K562 (cell line): ENCODE measurements at regions not wholly inside any gene's neighbourhood (a gene's known extent, or its start where the extent isn't known, plus 50 kb on each side); places are given as distances from the start of the nearest gene placed in this dataset.

Experiments used
- ATAC-seq: fragments of 200-7000 bp; cut with Tn5 transposase; 3 replicates; pipeline ENCODE4 v1.9.1; 2020; ENCODE audit warnings: moderate library complexity
- BruUV-seq: library from RNA; stranded (reverse); fragments of 400-500 nt; replicated peaks from 2 replicates; lab custom pipeline; 2021; lab: Mats Ljungman, UMichigan
- CTCF ChIA-PET: fragments of 300-600 bp; formaldehyde crosslinking; extraction: SDS; loops from one replicate; lab custom pipeline; 2021; ENCODE audit warnings: low intra/inter-chr PET ratio; lab: Yijun Ruan, JAX
- POLR2A ChIA-PET: fragments of 300-600, 350-650 bp; sonication (Branson Sonifier 250); formaldehyde crosslinking; extraction: SDS; loops from one replicate; lab custom pipeline; 2021; ENCODE audit warnings: antibody characterized with exemption, inconsistent platforms; lab: Yijun Ruan, JAX
- DNase-seq, 4 experiments: peaks; one replicate each; pipeline versions ENCODE4 v3.0.0 to v3.0.0-alpha.2; 2011 to 2018; ENCODE audit warnings: low spot score in 3 of 4, mixed read lengths in 3 of 4; ENCODE audit errors: extremely low read depth in 1 of 4
- FAIRE-seq: peaks from 2 replicates; lab custom pipeline; 2011; peaks lifted over from hg19 to GRCh38; lab: Jason Lieb, UNC
- H2AFZ ChIP-seq: 2 replicates; pipeline ENCODE4 v1.6.0; 2011; ENCODE audit warnings: low read depth, low read length, control low read depth, inconsistent platforms
- H3K27ac ChIP-seq: fragments of 200-600 bp; 3 replicates; pipeline ENCODE4 v1.8.0; 2011; ENCODE audit warnings: low read depth, mild to moderate bottlenecking, control low read depth, inconsistent platforms, low read length, moderate library complexity, mixed read lengths; ENCODE audit errors: extremely low read depth
- H3K27me3 ChIP-seq, 2 experiments: fragments of 300-600 bp in 1 of 2; 2 replicates in 1 of 2; 3 replicates in 1 of 2; pipeline versions ENCODE4 v1.6.0 to v1.8.0; 2011; ENCODE audit warnings: inconsistent platforms in 2 of 2, low read length in 2 of 2, mild to moderate bottlenecking in 1 of 2, mixed read lengths in 1 of 2, moderate library complexity in 1 of 2; ENCODE audit not compliant: control insufficient read depth in 2 of 2, insufficient read depth in 2 of 2
- H3K36me3 ChIP-seq: fragments of 300-600 bp; 3 replicates; pipeline ENCODE4 v1.8.0; 2011; ENCODE audit warnings: mild to moderate bottlenecking, low read length, inconsistent platforms; ENCODE audit not compliant: control insufficient read depth, insufficient read depth
- H3K4me1 ChIP-seq, 2 experiments: fragments of 200-600 bp in 1 of 2; replicated peaks in 1 of 2; 2 replicates in 1 of 2; 3 replicates in 1 of 2; pipeline versions ENCODE4 v1.5.1 to v1.8.0; 2011; ENCODE audit warnings: inconsistent platforms in 2 of 2, low read length in 2 of 2, mild to moderate bottlenecking in 1 of 2, mixed read lengths in 1 of 2, moderate library complexity in 1 of 2; ENCODE audit not compliant: control insufficient read depth in 2 of 2, insufficient read depth in 2 of 2
- H3K4me2 ChIP-seq: 2 replicates; pipeline ENCODE4 v1.6.1; 2011; ENCODE audit warnings: low read length, control low read depth, inconsistent platforms, mixed read lengths; ENCODE audit not compliant: insufficient read depth
- H3K4me3 ChIP-seq: fragments of 200-600 bp; sonication (generic), shearing (Covaris generic); 2 replicates; pipeline ENCODE4 v1.5.1; 2016; ENCODE audit warnings: control low read depth, inconsistent platforms
- H3K79me2 ChIP-seq: fragments of 200-600 bp; 3 replicates; pipeline ENCODE4 v1.8.0; 2011; ENCODE audit warnings: low read length, inconsistent platforms; ENCODE audit not compliant: control insufficient read depth, insufficient read depth
- H3K9ac ChIP-seq, 2 experiments: 2 replicates each; pipeline versions ENCODE4 v1.6.0 to v1.6.1; 2011; ENCODE audit warnings: low read depth in 2 of 2, low read length in 2 of 2, control low read depth in 1 of 2, inconsistent platforms in 1 of 2, mild to moderate bottlenecking in 1 of 2, mixed read lengths in 1 of 2; ENCODE audit not compliant: insufficient read depth in 1 of 2
- H3K9me1 ChIP-seq: one replicate; pipeline ENCODE4 v1.6.0; 2011; ENCODE audit warnings: inconsistent platforms, mild to moderate bottlenecking, low read length, moderate library complexity; ENCODE audit not compliant: control insufficient read depth, insufficient read depth
- H3K9me3 ChIP-seq: replicated peaks from 2 replicates; pipeline ENCODE4 v1.5.1; 2011; ENCODE audit warnings: low read depth, low read length, inconsistent platforms; ENCODE audit not compliant: control insufficient read depth, insufficient read depth
- H4K20me1 ChIP-seq: replicated peaks from 2 replicates; pipeline ENCODE4 v1.6.1; 2011; ENCODE audit warnings: low read length, inconsistent platforms, mixed read lengths; ENCODE audit not compliant: control insufficient read depth, insufficient read depth
- ARID3A ChIP-seq: IDR thresholded peaks from 2 replicates; pipeline ENCODE4 v1.6.1; 2012; ENCODE audit warnings: low read depth, low read length, improper control_type of control experiment, borderline replicate concordance
- CREB3L1 ChIP-seq: fragments of 450-650 bp; IDR thresholded peaks from 2 replicates; pipeline ENCODE4 v1.6.1; 2014; ENCODE audit warnings: low read depth, mild to moderate bottlenecking, moderate library complexity, borderline replicate concordance
- GABPB2 ChIP-seq: fragments of 250-450 bp; sonication (Bioruptor Pico); conservative IDR thresholded peaks from 2 replicates; pipeline ENCODE4 v1.5.1; 2021; ENCODE audit warnings: mild to moderate bottlenecking
- GATA2 ChIP-seq: sonication (generic); formaldehyde crosslinking; IDR thresholded peaks from 2 replicates; pipeline ENCODE4 v1.4.0; 2020; ENCODE audit warnings: mild to moderate bottlenecking, missing genetic modification reagents
- KLF13 ChIP-seq: fragments of 450-650 bp; IDR thresholded peaks from 2 replicates; pipeline ENCODE4 v1.6.1; 2016; ENCODE audit warnings: missing genetic modification characterization, low read depth, mild to moderate bottlenecking, missing compliant biosample characterization, moderate library complexity, borderline replicate concordance
- MAFK ChIP-seq: IDR thresholded peaks from 2 replicates; pipeline ENCODE4 v1.6.1; 2011; ENCODE audit warnings: low read length, improper control_type of control experiment
- MECOM ChIP-seq: fragments of 250-450 bp; sonication (Bioruptor Pico); IDR thresholded peaks from 2 replicates; pipeline ENCODE4 v1.8.0; 2022; ENCODE audit warnings: inconsistent platforms
- NR2F6 ChIP-seq: fragments of 450-650 bp; formaldehyde crosslinking; IDR thresholded peaks from 2 replicates; pipeline ENCODE4 v1.4.0; 2020; ENCODE audit warnings: mild to moderate bottlenecking
- RBFOX2 ChIP-seq: fragments of 200-400 bp; formaldehyde crosslinking; IDR thresholded peaks from 2 replicates; pipeline ENCODE4 v1.6.1; 2017; ENCODE audit warnings: low read depth, mild to moderate bottlenecking, low read length, moderate library complexity
- RFX5 ChIP-seq: IDR thresholded peaks from 2 replicates; pipeline ENCODE4 v1.6.1; 2011; ENCODE audit warnings: low read depth, mild to moderate bottlenecking, improper control_type of control experiment, low read length
- SRSF7 ChIP-seq: fragments of 200-400 bp; formaldehyde crosslinking; optimal IDR thresholded peaks from 2 replicates; pipeline ENCODE3; 2017; ENCODE audit warnings: mild to moderate bottlenecking, low read depth, low read length
- XRCC3 ChIP-seq: fragments of 450-650 bp; IDR thresholded peaks from 2 replicates; pipeline ENCODE4 v1.6.1; 2017; ENCODE audit warnings: mild to moderate bottlenecking, moderate library complexity
- ZBTB17 ChIP-seq: fragments of 450-650 bp; formaldehyde crosslinking; IDR thresholded peaks from 2 replicates; pipeline ENCODE4 v1.4.0; 2020; ENCODE audit warnings: mild to moderate bottlenecking
- ZNF57 ChIP-seq: fragments of 450-650 bp; formaldehyde crosslinking; IDR thresholded peaks from 2 replicates; pipeline ENCODE4 v1.4.0; 2020; ENCODE audit warnings: mild to moderate bottlenecking, moderate library complexity
- ZNF778 ChIP-seq: fragments of 450-650 bp; formaldehyde crosslinking; IDR thresholded peaks from 2 replicates; pipeline ENCODE4 v1.4.0; 2020; ENCODE audit warnings: mild to moderate bottlenecking, moderate library complexity
- WGBS: fragments of 100-300 bp; shearing (Covaris generic); methylation state at CpG from one replicate; pipeline ENCODE4 v1.1.6; 2016; ENCODE audit warnings: low coverage, mixed read lengths; ENCODE audit not compliant: insufficient coverage; ENCODE audit errors: missing lambda C conversion rate; 5-methylcytosine and 5-hydroxymethylcytosine counted together
- in situ Hi-C: fragments of 300-500 bp; cut with MboI; formaldehyde crosslinking; loops from 4 replicates; pipeline ENCODE4 v1.15.0; 2018; ENCODE audit warnings: inconsistent platforms, mixed read lengths
- intact Hi-C: fragments of 100-400 bp; cut with micrococcal nuclease; formaldehyde crosslinking; loops from 2 replicates; pipeline ENCODE4 v1.14.2; 2022

- no peak for TF ChIP-seq RFX5
- TF ChIP-seq ARID3A = no peak
- TF ChIP-seq NR2F6 (CRISPR knock-in tag) = no peak
- no peak for TF ChIP-seq RBFOX2
- no peak for TF ChIP-seq GATA2
- no peak for TF ChIP-seq CREB3L1
- TF ChIP-seq, all 486 proteins: peak for 0
Observed at GRCh38 chr10:47222461-47222860, 77.5 kb upstream of the GDF10 start (continued).

GRCh38 chr10:47223236-47223635 is 76.8 kb upstream of the GDF10 start:
- POLR2A ChIA-PET = interaction anchor here (0.8 to 1.0 kb wide), 2 partner anchors 9 to 141 kb away, joined by 3 to 4 read pairs; no protein-coding TSS in a partner anchor
- no peak overlapping the region for H2AFZ ChIP-seq
- TF ChIP-seq ZNF57 (CRISPR knock-in tag) (no peak), CREB3L1 (no peak), GABPB2 (CRISPR knock-in tag) (no peak), SRSF7 (no peak), ZBTB17 (no peak), ZNF778 (CRISPR knock-in tag) (no peak), XRCC3 (no peak), MECOM (CRISPR knock-in tag) (no peak), KLF13 (tag) (no peak), MAFK (no peak)

More at GRCh38 chr10:47223236-47223635, 76.8 kb upstream of the GDF10 start:
- CTCF ChIA-PET = no interaction called here
- DNase-seq = no peak
- Histone ChIP-seq H3K9me1 (no peaks in the 10 kb centered on the region), H3K4me1 (no peaks in the 10 kb centered on the region), H3K4me3 (no peak overlapping the region), H3K79me2 (no peaks in the 10 kb centered on the region), H4K20me1 (no peaks in the 10 kb centered on the region), H3K27me3 (peaks cover 0 to 20% of the 10 kb centered on the region in 2 experiments; a peak in 2 of 5 replicates), H3K27ac (no peak overlapping the region), H3K4me2 (no peak overlapping the region), H3K36me3 (no peaks in the 10 kb centered on the region), H3K9ac (no peak overlapping the region), H3K9me3 (no peaks in the 10 kb centered on the region)
- no CpG with 5 or more reads among the region's 1 CpG for WGBS
- in situ Hi-C loops (no loop called here), intact Hi-C loops (no loop called here)
- no TSS peak for BruUV-seq
- FAIRE-seq = no peak
- ATAC-seq = no peak
